Activated T-cell treated with anti-CD3 and anti-CD28 coated beads, Interleukin-2, amount 50 U/mL, for 72 hours (primary cell): ENCODE measurements at regions not wholly inside any gene's neighbourhood (a gene's known extent, or its start where the extent isn't known, plus 50 kb on each side); places are given as distances from the start of the nearest gene placed in this dataset.
A peak's percentile ranks its signal among the peaks of the same experiment; 100 is the strongest.
"Not testable (repeated sequence)": the region's sequence is repeated elsewhere in the genome, so short reads cannot be mapped to it uniquely, and the experiment has no call there.

Source experiments
- ATAC-seq, 2 donors: fragments of 150-1000 bp; cut with Tn5 transposase; replicated peaks in 1 of 2; 2 replicates each; pipeline ENCODE4 v1.10.0; 2021; ENCODE audit warnings: moderate library complexity in 2 of 2, mild to moderate bottlenecking in 1 of 2
- DNase-seq, 2 donors: peaks; one replicate each; pipeline ENCODE4 v3.0.0; 2021 to 2022; ENCODE audit warnings: mixed read lengths in 1 of 2
- H3K27ac Mint-ChIP-seq: one replicate; pipeline ENCODE4 v1.8.0; 2022; ENCODE audit warnings: mild to moderate bottlenecking, moderate library complexity, mixed read lengths
- H3K27me3 Mint-ChIP-seq: one replicate; pipeline ENCODE4 v1.8.0; 2022; ENCODE audit warnings: low read depth, mixed read lengths
- H3K36me3 Mint-ChIP-seq, 2 donors: one replicate each; pipeline ENCODE4 v1.8.0; 2022; ENCODE audit warnings: mixed read lengths in 2 of 2, mild to moderate bottlenecking in 1 of 2; ENCODE audit not compliant: insufficient read depth in 2 of 2
- H3K4me1 Mint-ChIP-seq: one replicate; pipeline ENCODE4 v1.8.0; 2022; ENCODE audit warnings: low read depth, mixed read lengths
- H3K4me3 Mint-ChIP-seq, 2 donors: one replicate each; pipeline ENCODE4 v1.8.0; 2022; ENCODE audit warnings: mild to moderate bottlenecking in 2 of 2, mixed read lengths in 2 of 2, moderate library complexity in 2 of 2
- H3K9me3 Mint-ChIP-seq, 2 donors: one replicate each; pipeline ENCODE4 v1.8.0; 2022; ENCODE audit warnings: mixed read lengths in 2 of 2

GRCh38 chr22:38375784-38376183, 58.6 kb upstream of the CSNK1E start:
- H3K27ac Mint-ChIP-seq, H3K27me3 Mint-ChIP-seq, DNase-seq, H3K4me1 Mint-ChIP-seq, H3K4me3 Mint-ChIP-seq, ATAC-seq: not testable (repeated sequence)
- peaks cover 8 to 12% of the 10 kb centered on the region in 2 donors for H3K9me3 Mint-ChIP-seq
- H3K36me3 Mint-ChIP-seq = peaks cover 7 to 24% of the 10 kb centered on the region in 2 donors

- not testable (repeated sequence) for ATAC-seq, H3K4me3 Mint-ChIP-seq, H3K27ac Mint-ChIP-seq, DNase-seq, H3K27me3 Mint-ChIP-seq, H3K4me1 Mint-ChIP-seq
- Mint-ChIP-seq H3K36me3 (peaks cover 7 to 23% of the 10 kb centered on the region in 2 donors), H3K9me3 (peaks cover 8 to 12% of the 10 kb centered on the region in 2 donors)
These were observed 57.8 kb upstream of the CSNK1E start for GRCh38 chr22:38375005-38375404.

GRCh38 chr22:38374433-38374831, 57.2 kb upstream of the CSNK1E start:
- H3K27ac Mint-ChIP-seq = peak overlapping the region; percentile 54
- not testable (repeated sequence) for H3K27me3 Mint-ChIP-seq, ATAC-seq, DNase-seq, H3K4me1 Mint-ChIP-seq
- peaks cover 8 to 12% of the 10 kb centered on the region in 2 donors for H3K9me3 Mint-ChIP-seq
- H3K36me3 Mint-ChIP-seq = peaks cover 7 to 21% of the 10 kb centered on the region in 2 donors
- peak overlapping the region; percentile 13 to 40 for H3K4me3 Mint-ChIP-seq

- ATAC-seq (peak; percentile 27 to 71), DNase-seq (peak in 1 of 2 donors; percentile 40)
- Mint-ChIP-seq H3K4me3 (peak overlapping the region; percentile 13 to 40), H3K36me3 (peaks cover 7 to 21% of the 10 kb centered on the region in 2 donors), H3K27ac (peak overlapping the region; percentile 54), H3K9me3 (peaks cover 8 to 12% of the 10 kb centered on the region in 2 donors)
- H3K4me1 Mint-ChIP-seq, H3K27me3 Mint-ChIP-seq: not testable (repeated sequence)
These were observed 56.7 kb upstream of the CSNK1E start for GRCh38 chr22:38373783-38374432.

GRCh38 chr22:38372665-38373064, 55.4 kb upstream of the CSNK1E start:
- not testable (repeated sequence) for H3K27me3 Mint-ChIP-seq, ATAC-seq, H3K4me1 Mint-ChIP-seq, H3K4me3 Mint-ChIP-seq, DNase-seq
- peaks cover 8 to 12% of the 10 kb centered on the region in 2 donors for H3K9me3 Mint-ChIP-seq
- peak overlapping the region; percentile 35 for H3K27ac Mint-ChIP-seq
- H3K36me3 Mint-ChIP-seq = peaks cover 7 to 21% of the 10 kb centered on the region in 2 donors

- not testable (repeated sequence) for ATAC-seq, DNase-seq, H3K4me1 Mint-ChIP-seq, H3K27me3 Mint-ChIP-seq, H3K4me3 Mint-ChIP-seq, H3K27ac Mint-ChIP-seq
- peaks cover 7 to 17% of the 10 kb centered on the region in 2 donors for H3K36me3 Mint-ChIP-seq
- peaks cover 8 to 12% of the 10 kb centered on the region in 2 donors for H3K9me3 Mint-ChIP-seq
These were observed 53.3 kb upstream of the CSNK1E start for GRCh38 chr22:38370490-38370889.

- H3K9me3 Mint-ChIP-seq = peaks cover 8 to 12% of the 10 kb centered on the region in 2 donors
- not testable (repeated sequence) for H3K27ac Mint-ChIP-seq, DNase-seq, H3K4me3 Mint-ChIP-seq, ATAC-seq, H3K4me1 Mint-ChIP-seq, H3K27me3 Mint-ChIP-seq
- H3K36me3 Mint-ChIP-seq = peaks cover 7 to 19% of the 10 kb centered on the region in 2 donors
These were observed 51.9 kb upstream of the CSNK1E start for GRCh38 chr22:38369132-38369531.
